ENCODE measurements at regions not wholly inside any gene's neighbourhood (a gene's known extent, or its start where the extent isn't known, plus 50 kb on each side); places are given as distances from the start of the nearest gene placed in this dataset.

GRCh38 chr17:70239391-70239826 is 70.1 kb downstream of the KCNJ2 start:
- H3K36me3 ChIP-seq, result no peaks in the 10 kb centered on the region
- TF ChIP-seq POLR2A (IDR thresholded peaks at IDR 0.05) (no peak), CTCF (IDR thresholded peaks at IDR 0.05) (no peak), POLR2AphosphoS5 (IDR thresholded peaks at IDR 0.05) (no peak)
- no peak for DNase-seq (ENCODE audit: low spot score)
- 0% methylated on average over 1 of the region's 1 CpG for WGBS
- no peaks in the 10 kb centered on the region for H3K9me3 ChIP-seq
- no peaks in the 10 kb centered on the region for H3K4me1 ChIP-seq (replicated peaks)
- H3K27ac ChIP-seq, result no peak overlapping the region
- no peaks in the 10 kb centered on the region for H3K27me3 ChIP-seq (replicated peaks; ENCODE audit: insufficient read depth)
- no peak overlapping the region for H3K4me3 ChIP-seq
- intact Hi-C loops (cut with DNase I), result no loop called here

DNA sequence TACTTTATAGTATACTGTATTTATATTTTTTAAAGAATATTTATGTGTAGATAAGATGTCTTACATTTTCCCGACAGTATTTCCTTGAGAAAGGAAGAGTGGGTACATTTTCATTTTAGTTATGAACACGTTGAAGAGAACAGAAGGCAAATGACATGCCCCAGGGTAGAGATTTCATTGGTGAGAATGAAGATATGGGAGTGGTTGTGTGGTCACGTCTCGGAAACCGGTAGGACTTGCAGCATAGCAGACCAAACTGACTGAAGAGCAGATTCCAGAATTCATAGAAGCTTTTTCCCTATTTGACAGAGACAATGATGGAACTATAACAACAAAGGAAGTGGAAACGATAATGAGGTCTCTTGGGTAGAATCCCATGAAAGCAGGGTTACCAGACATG is 71.7 kb downstream of the KCNJ2 start:
- no peak for TF ChIP-seq CTCF (IDR thresholded peaks at IDR 0.05)
- no peak for TF ChIP-seq POLR2AphosphoS5 (IDR thresholded peaks at IDR 0.05)
- TF ChIP-seq POLR2A (IDR thresholded peaks at IDR 0.05), result no peak
- intact Hi-C loops (cut with DNase I), result no loop called here
- 91% methylated on average over 6 of the region's 6 CpGs for WGBS
- DNase-seq (ENCODE audit: low spot score), result no peak
- no peaks in the 10 kb centered on the region for H3K36me3 ChIP-seq
- no peaks in the 10 kb centered on the region for H3K27me3 ChIP-seq (replicated peaks; ENCODE audit: insufficient read depth)
- H3K4me3 ChIP-seq, result no peak overlapping the region
- H3K4me1 ChIP-seq (replicated peaks), result no peaks in the 10 kb centered on the region
- no peak overlapping the region for H3K27ac ChIP-seq
- no peaks in the 10 kb centered on the region for H3K9me3 ChIP-seq

- intact Hi-C loops (cut with DNase I), result no loop called here
- H3K4me1 ChIP-seq (replicated peaks), result no peaks in the 10 kb centered on the region
- 22% methylated on average over 7 of the region's 7 CpGs for WGBS
- no peaks in the 10 kb centered on the region for H3K27me3 ChIP-seq (replicated peaks; ENCODE audit: insufficient read depth)
- no peak for TF ChIP-seq CTCF (IDR thresholded peaks at IDR 0.05)
- TF ChIP-seq POLR2AphosphoS5 (IDR thresholded peaks at IDR 0.05), result no peak
- no peak for TF ChIP-seq POLR2A (IDR thresholded peaks at IDR 0.05)
- no peak for DNase-seq (ENCODE audit: low spot score)
- H3K9me3 ChIP-seq, result no peaks in the 10 kb centered on the region
- no peak overlapping the region for H3K27ac ChIP-seq
- no peak overlapping the region for H3K4me3 ChIP-seq
- no peaks in the 10 kb centered on the region for H3K36me3 ChIP-seq
Observed at GRCh38 chr17:70242781-70243437, 73.6 kb downstream of the KCNJ2 start.

DNA sequence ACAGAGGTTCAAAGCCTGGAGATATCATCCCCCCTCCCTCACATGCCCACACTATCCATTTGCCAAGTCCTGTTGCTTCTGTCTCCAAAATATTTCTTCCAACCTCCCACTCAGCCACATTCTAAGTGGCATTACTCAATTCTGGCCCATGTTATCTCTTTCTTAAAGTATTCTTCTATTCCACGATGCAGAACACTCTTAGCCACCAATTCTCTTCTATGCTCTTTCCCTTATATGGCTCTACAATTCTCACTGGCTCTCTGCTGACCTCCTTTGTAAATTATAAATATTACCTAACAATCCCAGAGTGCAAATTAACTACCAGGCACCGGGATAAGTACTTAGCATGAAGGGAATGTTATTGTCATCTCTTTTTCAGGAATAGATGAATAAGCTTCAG is 82.4 kb downstream of the KCNJ2 start:
- DNase-seq (ENCODE audit: low spot score), result no peak
- Histone ChIP-seq H3K9me3 (no peaks in the 10 kb centered on the region), H3K4me1 (replicated peaks) (no peaks in the 10 kb centered on the region), H3K27ac (no peak overlapping the region), H3K27me3 (replicated peaks; ENCODE audit: insufficient read depth) (no peaks in the 10 kb centered on the region), H3K36me3 (no peaks in the 10 kb centered on the region), H3K4me3 (no peak overlapping the region)
- intact Hi-C loops (cut with DNase I), result no loop called here
- 86% methylated on average over 2 of the region's 2 CpGs for WGBS
- TF ChIP-seq CTCF (IDR thresholded peaks at IDR 0.05) (no peak), POLR2AphosphoS5 (IDR thresholded peaks at IDR 0.05) (no peak), POLR2A (IDR thresholded peaks at IDR 0.05) (no peak)

DNA sequence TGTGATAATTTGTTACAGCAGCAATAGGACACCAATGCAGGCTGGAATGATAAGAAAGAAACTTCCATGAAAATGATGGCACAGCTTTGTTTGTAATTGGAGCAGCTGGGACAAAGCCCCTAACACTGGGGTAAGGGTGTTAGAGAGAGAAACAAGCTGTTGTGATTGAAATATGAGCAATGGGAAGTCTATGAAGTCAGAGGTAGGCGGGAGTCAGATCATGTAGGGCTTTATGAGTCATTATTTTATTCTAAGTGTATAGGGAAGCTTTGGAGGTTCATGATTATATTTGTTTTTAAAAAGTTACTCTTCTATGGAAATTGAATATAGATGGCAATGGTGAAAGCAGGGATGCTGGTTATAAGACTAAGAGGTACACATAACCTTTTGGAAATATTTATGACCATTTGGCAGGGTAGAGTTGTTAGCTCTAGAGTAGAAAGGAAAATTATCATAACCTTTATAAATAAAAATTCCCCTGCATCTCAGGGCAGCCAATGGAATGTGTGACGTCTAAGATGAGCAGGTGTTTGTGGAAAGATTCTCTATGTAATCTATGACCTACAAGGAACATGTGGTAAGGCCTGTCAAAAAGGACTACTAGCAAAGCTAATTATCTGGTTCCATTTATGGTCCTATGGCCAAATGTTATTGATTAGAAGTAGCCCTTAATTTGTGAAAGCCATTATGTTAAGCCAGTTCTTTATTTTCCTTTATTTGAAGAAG is 85.6 kb downstream of the KCNJ2 start:
- Histone ChIP-seq H3K36me3 (no peaks in the 10 kb centered on the region), H3K4me3 (no peak overlapping the region), H3K27me3 (replicated peaks; ENCODE audit: insufficient read depth) (no peaks in the 10 kb centered on the region), H3K27ac (no peak overlapping the region), H3K4me1 (replicated peaks) (no peaks in the 10 kb centered on the region), H3K9me3 (no peaks in the 10 kb centered on the region)
- WGBS, result 82% methylated on average over 2 of the region's 2 CpGs
- intact Hi-C loops (cut with DNase I), result no loop called here
- DNase-seq (ENCODE audit: low spot score), result no peak
- TF ChIP-seq CTCF (IDR thresholded peaks at IDR 0.05), result no peak
- TF ChIP-seq POLR2AphosphoS5 (IDR thresholded peaks at IDR 0.05), result no peak
- no peak for TF ChIP-seq POLR2A (IDR thresholded peaks at IDR 0.05)
